Tibial nerve (tissue), 3 donors: ENCODE measurements at regions not wholly inside any gene's neighbourhood (a gene's known extent, or its start where the extent isn't known, plus 50 kb on each side); places are given as distances from the start of the nearest gene placed in this dataset.

ENCODE experiments used
- CTCF ChIP-seq, 5 experiments: fragments of 200-600 bp in 3 of 5; fragments of 450-650 bp in 2 of 5; sonication (generic) in 3 of 5; IDR thresholded peaks; one replicate each; pipeline ENCODE4 v1.5.1; 2016 to 2019; ENCODE audit warnings: antibody characterized with exemption in 5 of 5, mild to moderate bottlenecking in 3 of 5, moderate library complexity in 2 of 5
- POLR2A ChIP-seq, 2 donors: fragments of 450-650 bp; IDR thresholded peaks; one replicate each; pipeline ENCODE4 v1.6.1; 2017; ENCODE audit warnings: antibody characterized with exemption in 2 of 2, mild to moderate bottlenecking in 2 of 2, moderate library complexity in 2 of 2

- no peak for TF ChIP-seq POLR2A (IDR thresholded peaks at IDR 0.05)
- no peak for TF ChIP-seq CTCF (IDR thresholded peaks at IDR 0.05)
These were observed 63.0 kb upstream of the RBM24 start for GRCh38 chr6:17218023-17218748.
